ENCODE measurements at regions not wholly inside any gene's neighbourhood (a gene's known extent, or its start where the extent isn't known, plus 50 kb on each side); places are given as distances from the start of the nearest gene placed in this dataset.
"Not testable (repeated sequence)": the region's sequence is repeated elsewhere in the genome, so short reads cannot be mapped to it uniquely, and the experiment has no call there.

- no peak for DNase-seq (ENCODE audit: low read depth)
Observed at GRCh38 chr15:96582473-96582872, 252.0 kb downstream of the NR2F2 start.

- no peak for DNase-seq (ENCODE audit: low read depth)
Observed at GRCh38 chr15:96583671-96584070, 253.2 kb downstream of the NR2F2 start.

GRCh38 chr15:96585484-96586386, 255.2 kb downstream of the NR2F2 start:
- DNase-seq (ENCODE audit: low read depth), result no peak

GRCh38 chr15:96586901-96587300, 256.4 kb downstream of the NR2F2 start:
- no peak for DNase-seq (ENCODE audit: low read depth)

GRCh38 chr15:96589864-96590263, 259.4 kb downstream of the NR2F2 start:
- no peak for DNase-seq (ENCODE audit: low read depth)

- no peak for DNase-seq (ENCODE audit: low read depth)
Observed at GRCh38 chr15:96593735-96594134, 263.2 kb downstream of the NR2F2 start.

- no peak for DNase-seq (ENCODE audit: low read depth)
Observed at GRCh38 chr15:96595951-96596350, 265.5 kb downstream of the NR2F2 start.

GRCh38 chr15:96598514-96598913, 268.0 kb downstream of the NR2F2 start:
- DNase-seq (ENCODE audit: low read depth), result no peak

GRCh38 chr15:96599268-96599667, 268.8 kb downstream of the NR2F2 start:
- no peak for DNase-seq (ENCODE audit: low read depth)

GRCh38 chr15:96600350-96600749, 269.9 kb downstream of the NR2F2 start:
- DNase-seq (ENCODE audit: low read depth), result no peak

GRCh38 chr15:96606617-96607016, 276.1 kb downstream of the NR2F2 start:
- DNase-seq (ENCODE audit: low read depth), result no peak

- no peak for DNase-seq (ENCODE audit: low read depth)
Observed at GRCh38 chr15:96610757-96611156, 280.3 kb downstream of the NR2F2 start.

- no peak for DNase-seq (ENCODE audit: low read depth)
Observed at GRCh38 chr15:96612917-96613316, 282.4 kb downstream of the NR2F2 start.

GRCh38 chr15:96619174-96619573, 288.7 kb downstream of the NR2F2 start:
- no peak for DNase-seq (ENCODE audit: low read depth)

- no peak for DNase-seq (ENCODE audit: low read depth)
Observed at GRCh38 chr15:96622714-96623113, 292.2 kb downstream of the NR2F2 start.

- no peak for DNase-seq (ENCODE audit: low read depth)
Observed at GRCh38 chr15:96625256-96625655, 294.8 kb downstream of the NR2F2 start.

- DNase-seq (ENCODE audit: low read depth), result no peak
Observed at GRCh38 chr15:96627031-96627568, 296.6 kb downstream of the NR2F2 start.

GRCh38 chr15:96629511-96629910, 299.0 kb downstream of the NR2F2 start:
- DNase-seq (ENCODE audit: low read depth), result no peak

- DNase-seq (ENCODE audit: low read depth), result no peak
Observed at GRCh38 chr15:96638793-96639192, 308.3 kb downstream of the NR2F2 start.

- no peak for DNase-seq (ENCODE audit: low read depth)
Observed at GRCh38 chr15:96645796-96646195, 315.3 kb downstream of the NR2F2 start.

- no peak for DNase-seq (ENCODE audit: low read depth)
Observed at GRCh38 chr15:96648866-96649265, 318.4 kb downstream of the NR2F2 start.

- no peak for DNase-seq (ENCODE audit: low read depth)
Observed at GRCh38 chr15:96657096-96657495, 326.6 kb downstream of the NR2F2 start.

- DNase-seq (ENCODE audit: low read depth), result not testable (repeated sequence)
Observed at GRCh38 chr15:96666979-96667378, 336.5 kb downstream of the NR2F2 start.

- no peak for DNase-seq (ENCODE audit: low read depth)
Observed at GRCh38 chr15:96670389-96670788, 339.9 kb downstream of the NR2F2 start.

All from GM04504 (cell line).